ENCODE measurements at regions not wholly inside any gene's neighbourhood (a gene's known extent, or its start where the extent isn't known, plus 50 kb on each side); places are given as distances from the start of the nearest gene placed in this dataset.

- TF ChIP-seq CTCF (IDR thresholded peaks at IDR 0.05): no peak
- no peak for TF ChIP-seq POLR2A (IDR thresholded peaks at IDR 0.05; ENCODE audit: low read depth)
- no peak for TF ChIP-seq POLR2AphosphoS5 (IDR thresholded peaks at IDR 0.05)
Observed at GRCh38 chrX:27915617-27916016, 65.6 kb downstream of the DCAF8L1 start.
